NCI-H748 (cell line): ENCODE measurements at regions not wholly inside any gene's neighbourhood (a gene's known extent, or its start where the extent isn't known, plus 50 kb on each side); places are given as distances from the start of the nearest gene placed in this dataset.

Source experiments
- DNase-seq: peaks from one replicate; lab custom pipeline; 2025; ENCODE audit not compliant: unreplicated experiment; lab: John Stamatoyannopoulos, UW

GRCh38 chr21:41037936-41038335 is 130.0 kb upstream of the BACE2 start:
- no peak for DNase-seq

GRCh38 chr21:41043014-41043413 is 124.9 kb upstream of the BACE2 start:
- peak; percentile 18 for DNase-seq

- peak; percentile 94 for DNase-seq
Observed at GRCh38 chr21:41045534-41046268, 122.3 kb upstream of the BACE2 start.

DNA sequence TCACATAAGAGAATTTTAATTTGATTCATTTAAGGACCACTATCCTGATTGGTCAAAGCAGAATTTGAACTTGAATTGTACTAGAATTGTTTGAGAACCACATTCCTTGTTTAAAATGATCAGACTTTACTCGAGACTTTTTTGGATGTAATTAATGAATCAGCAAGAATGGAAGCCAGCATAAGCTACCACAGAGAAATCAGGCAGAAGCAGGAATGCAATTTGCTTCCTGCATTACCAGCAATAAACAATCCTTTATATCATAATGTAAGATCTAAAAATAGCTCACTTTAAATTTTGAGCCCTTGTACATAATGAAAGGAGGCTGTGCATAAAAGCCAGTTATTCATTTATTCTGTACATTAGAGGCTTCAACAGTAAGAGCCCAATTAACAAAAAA is 119.8 kb upstream of the BACE2 start:
- no peak for DNase-seq

- DNase-seq, result no peak
Observed at GRCh38 chr21:41048623-41049022, 119.3 kb upstream of the BACE2 start.

DNA sequence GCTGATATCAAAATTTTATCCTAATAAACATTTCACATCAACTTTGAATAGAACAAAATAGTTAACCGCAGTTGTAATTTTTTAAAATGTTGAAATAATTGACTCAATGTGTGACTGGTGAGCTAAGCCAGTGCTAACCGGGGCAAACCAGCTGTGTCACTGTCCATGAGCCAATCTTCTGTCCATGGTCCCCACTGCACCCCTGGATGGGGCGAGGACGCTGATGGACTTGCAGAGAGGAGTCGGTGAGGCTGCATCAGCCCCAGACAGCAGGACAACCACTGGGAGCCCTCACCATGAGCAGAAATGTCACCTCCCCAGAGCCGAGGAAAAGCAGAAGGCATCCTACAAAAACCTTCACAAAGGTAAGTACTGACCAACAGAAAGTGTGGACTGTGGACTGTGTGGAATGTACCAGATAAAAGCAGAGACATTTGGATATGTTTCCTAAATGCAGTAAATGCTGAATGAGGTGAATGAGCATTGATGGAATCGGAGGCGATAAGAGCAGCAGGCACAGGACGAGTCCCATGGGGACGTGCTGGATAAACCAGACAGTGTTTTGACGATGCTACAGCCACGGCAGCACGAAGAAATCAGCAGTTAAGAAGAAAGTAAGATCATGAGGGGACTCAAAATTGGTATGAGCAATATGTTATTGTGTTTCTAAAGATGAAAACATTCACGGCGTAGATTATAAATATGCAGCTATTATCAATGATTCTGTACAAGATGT is 115.0 kb upstream of the BACE2 start:
- no peak for DNase-seq

DNA sequence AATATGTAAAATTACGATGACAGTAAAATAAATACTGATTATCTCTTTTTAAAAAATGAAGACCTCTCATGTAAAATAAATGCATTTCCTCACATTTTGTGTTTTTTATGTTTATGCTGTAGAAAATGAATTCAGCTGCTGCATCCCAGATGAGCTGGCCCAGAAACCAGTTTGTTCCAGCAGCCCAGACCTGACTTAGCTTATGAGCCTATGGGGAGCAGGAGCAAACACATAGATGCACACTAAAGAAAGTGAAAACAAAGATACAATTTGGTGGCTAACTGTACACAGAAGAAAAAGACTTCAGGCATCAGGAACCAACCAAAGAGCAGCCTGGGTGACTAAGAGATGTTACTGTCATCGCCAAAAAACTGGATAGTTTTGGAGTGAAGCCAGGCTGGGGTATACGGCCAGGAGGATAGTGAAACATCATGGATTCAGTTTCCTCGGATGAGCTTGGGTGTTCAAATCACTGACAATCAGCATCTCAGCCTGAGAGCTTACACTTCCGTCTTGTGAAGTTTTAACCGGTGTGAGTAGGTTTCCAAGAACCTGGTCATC is 113.9 kb upstream of the BACE2 start:
- DNase-seq, result no peak

DNA sequence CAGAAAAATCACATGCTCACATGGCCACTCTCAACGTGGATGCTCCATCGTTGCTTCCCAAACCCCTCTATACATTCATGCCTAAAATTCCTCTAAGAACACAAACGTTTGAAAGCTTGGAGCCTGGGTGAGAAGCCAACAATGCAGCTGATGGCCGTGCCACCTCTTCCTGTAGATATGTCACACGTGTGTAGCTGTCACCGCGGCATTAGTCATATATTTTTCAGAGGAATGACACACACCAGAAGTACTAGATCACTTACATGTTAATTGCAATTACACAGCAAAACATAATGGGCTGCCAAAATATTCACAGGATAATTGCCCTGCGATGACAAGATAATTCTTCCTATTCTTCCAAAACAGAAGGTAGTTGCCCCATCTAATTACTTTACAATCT is 112.7 kb upstream of the BACE2 start:
- no peak for DNase-seq

- DNase-seq, result no peak
Observed at GRCh38 chr21:41059871-41060270, 108.1 kb upstream of the BACE2 start.

GRCh38 chr21:41061701-41062100 is 106.3 kb upstream of the BACE2 start:
- no peak for DNase-seq

DNA sequence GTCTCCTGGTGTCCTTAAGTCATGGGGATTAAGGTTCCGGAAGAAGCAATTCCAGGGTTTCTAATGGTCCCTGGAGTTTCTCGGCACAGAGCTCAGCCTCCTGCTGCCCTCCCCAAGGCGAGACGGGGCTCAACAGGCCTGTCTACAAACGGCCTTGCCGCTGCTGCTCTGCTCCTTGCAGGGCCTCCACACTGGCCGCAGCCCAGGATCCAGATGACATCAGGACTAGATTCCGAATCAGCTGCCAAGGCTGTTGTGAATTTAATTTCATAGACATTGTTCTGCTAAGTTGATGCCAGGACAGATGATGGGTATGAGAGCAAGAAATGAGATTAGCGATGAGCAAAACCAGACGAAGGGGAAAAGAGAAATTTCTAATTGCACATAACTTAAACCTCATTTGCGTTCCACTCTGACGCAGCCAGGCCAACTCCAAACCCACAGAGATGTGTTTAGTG is 103.6 kb upstream of the BACE2 start:
- DNase-seq, result no peak

- no peak for DNase-seq
Observed at GRCh38 chr21:41064951-41065350, 103.0 kb upstream of the BACE2 start.

GRCh38 chr21:41065539-41065938 is 102.4 kb upstream of the BACE2 start:
- no peak for DNase-seq

- no peak for DNase-seq
Observed at GRCh38 chr21:41066086-41066938, 101.6 kb upstream of the BACE2 start.

DNA sequence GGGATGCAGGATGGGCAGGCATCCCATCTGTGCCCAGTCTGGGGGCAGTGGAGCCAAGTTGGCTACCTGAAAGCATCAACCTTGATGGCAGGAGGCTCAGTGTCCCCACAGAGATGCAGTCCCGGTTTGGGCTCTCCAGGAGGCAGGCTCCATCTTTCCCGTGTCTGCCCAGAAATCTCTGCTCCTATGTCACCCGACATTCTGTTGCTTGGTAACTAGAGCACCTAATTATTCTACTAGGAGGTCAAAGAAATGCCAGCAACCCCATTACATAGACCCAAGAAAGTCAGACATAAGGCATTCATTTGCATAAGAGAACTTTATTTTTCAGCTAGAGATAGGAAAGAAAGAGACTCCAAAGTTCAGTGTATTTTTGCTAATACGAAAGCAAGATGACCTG is 100.3 kb upstream of the BACE2 start:
- DNase-seq, result peak; percentile 40

GRCh38 chr21:41068496-41068895 is 99.5 kb upstream of the BACE2 start:
- DNase-seq, result peak; percentile 61

DNA sequence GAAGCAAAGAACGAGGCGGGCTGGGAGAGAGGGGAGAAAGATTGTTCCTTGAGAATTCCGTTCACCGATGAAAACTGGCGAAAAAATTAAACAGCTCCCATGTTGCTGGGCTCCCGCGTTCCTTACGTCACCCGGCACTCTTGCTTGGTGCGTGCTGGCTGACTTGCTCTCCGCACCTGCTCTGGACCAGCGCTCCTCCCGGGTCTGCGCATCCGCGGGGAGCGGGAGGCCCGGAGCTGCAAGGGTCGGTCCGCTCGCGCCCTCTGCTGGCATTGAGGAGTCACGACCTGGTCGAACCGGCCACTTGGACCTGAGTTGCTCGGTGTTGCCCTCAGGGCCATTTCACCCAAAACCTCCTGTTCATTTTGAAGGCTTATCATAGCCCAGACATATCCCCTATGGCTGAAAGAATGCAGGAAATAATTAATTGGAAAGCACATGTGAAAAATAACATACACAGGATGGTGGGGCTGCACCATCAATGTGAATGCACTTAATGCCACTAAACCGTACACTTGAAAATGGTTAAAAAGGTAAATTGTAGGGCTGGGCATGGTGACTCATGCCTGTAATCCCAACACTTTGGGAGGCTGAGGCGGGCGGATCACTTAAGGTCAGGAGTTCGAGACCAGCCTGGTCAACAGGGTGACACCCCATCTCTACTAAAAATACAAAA is 98.9 kb upstream of the BACE2 start:
- peak; percentile 94 for DNase-seq

DNA sequence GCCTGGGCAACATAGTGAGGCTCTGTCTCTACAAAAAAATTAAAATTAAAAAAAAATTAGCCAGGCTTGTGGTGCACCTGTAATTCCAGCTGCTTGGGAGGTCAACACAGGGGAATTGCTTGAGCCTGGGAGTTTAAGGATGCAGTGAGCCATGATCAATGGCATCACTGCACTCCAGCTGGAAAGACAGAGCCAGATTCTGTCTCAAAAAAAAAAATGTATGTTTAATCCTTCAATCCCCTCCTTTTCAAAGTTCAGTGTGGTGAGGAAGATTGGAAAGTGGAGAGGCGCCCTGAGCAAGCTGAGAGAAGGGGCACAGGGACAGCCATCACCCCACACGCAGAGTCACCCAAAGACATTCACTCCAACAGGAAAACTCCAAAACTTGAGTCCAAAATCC is 97.7 kb upstream of the BACE2 start:
- no peak for DNase-seq

- peak; percentile 43 for DNase-seq
Observed at GRCh38 chr21:41071258-41072171, 96.4 kb upstream of the BACE2 start.

DNA sequence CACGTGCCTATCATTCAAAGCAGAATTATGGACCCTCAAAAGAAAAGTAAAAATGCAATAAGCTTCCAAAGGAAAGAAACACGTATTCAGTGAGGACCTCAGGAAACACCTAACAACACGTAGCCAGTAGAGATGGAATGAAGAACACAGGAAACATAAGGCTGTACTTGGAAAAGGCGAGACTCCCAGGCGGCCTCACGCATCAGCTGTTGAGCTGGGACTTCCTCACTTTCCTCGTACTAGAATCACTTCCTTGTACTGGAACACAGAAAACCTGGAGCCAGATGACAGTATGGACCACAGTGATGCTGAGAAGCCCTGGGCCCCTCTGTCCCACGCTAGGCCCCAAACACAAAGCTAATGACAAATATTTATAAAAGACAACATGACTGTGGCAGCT is 94.4 kb upstream of the BACE2 start:
- no peak for DNase-seq
